ENCODE measurements at regions not wholly inside any gene's neighbourhood (a gene's known extent, or its start where the extent isn't known, plus 50 kb on each side); places are given as distances from the start of the nearest gene placed in this dataset.
"Not testable (repeated sequence)": the region's sequence is repeated elsewhere in the genome, so short reads cannot be mapped to it uniquely, and the experiment has no call there.

DNA sequence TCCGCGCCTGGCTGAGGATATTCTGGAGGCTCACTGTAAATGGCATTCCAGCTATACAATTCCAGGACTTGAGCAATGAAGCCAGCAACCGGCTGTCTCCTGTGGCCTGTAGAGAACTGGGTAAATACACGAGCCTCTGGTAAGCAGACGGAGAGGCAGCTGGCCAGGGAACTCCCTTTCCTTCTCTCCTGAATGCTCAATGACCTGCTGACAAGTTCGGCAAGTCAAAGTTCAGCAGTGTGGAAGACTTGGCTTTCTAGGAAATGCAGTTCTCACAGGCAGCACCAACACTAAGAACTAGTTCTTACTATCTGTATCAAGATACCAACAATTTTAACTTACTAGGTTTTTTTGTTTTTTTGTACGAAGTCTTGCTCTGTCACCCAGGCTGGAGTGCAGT lies 232.1 kb upstream of the NUPR2 start:
- TF ChIP-seq TAF1 (IDR thresholded peaks at IDR 0.05; ENCODE audit: low read depth, low read length); CTCF (IDR thresholded peaks at IDR 0.05; ENCODE audit: control extremely low read depth in 1 of 3, insufficient read depth in 1 of 3, low read depth in 1 of 3, low read length in 3 of 3); CEBPB (IDR thresholded peaks at IDR 0.05; ENCODE audit: low read depth, low read length); POLR2AphosphoS5 (IDR thresholded peaks at IDR 0.05; ENCODE audit: low read depth, low read length); JUN (IDR thresholded peaks at IDR 0.05; ENCODE audit: low read depth, low read length); JUND (IDR thresholded peaks at IDR 0.05; ENCODE audit: low read length); EP300 (IDR thresholded peaks at IDR 0.05; ENCODE audit: borderline replicate concordance in 1 of 2, low read depth in 2 of 2, low read length in 2 of 2); HDAC2 (IDR thresholded peaks at IDR 0.05; ENCODE audit: borderline replicate concordance in 1 of 2, low read depth in 2 of 2, low read length in 2 of 2): not testable (repeated sequence)
- TF ChIP-seq, protein P1, sequence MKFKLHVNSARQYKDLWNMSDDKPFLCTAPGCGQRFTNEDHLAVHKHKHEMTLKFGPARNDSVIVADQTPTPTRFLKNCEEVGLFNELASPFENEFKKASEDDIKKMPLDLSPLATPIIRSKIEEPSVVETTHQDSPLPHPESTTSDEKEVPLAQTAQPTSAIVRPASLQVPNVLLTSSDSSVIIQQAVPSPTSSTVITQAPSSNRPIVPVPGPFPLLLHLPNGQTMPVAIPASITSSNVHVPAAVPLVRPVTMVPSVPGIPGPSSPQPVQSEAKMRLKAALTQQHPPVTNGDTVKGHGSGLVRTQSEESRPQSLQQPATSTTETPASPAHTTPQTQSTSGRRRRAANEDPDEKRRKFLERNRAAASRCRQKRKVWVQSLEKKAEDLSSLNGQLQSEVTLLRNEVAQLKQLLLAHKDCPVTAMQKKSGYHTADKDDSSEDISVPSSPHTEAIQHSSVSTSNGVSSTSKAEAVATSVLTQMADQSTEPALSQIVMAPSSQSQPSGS (IDR thresholded peaks at IDR 0.05; ENCODE audit: low read length) = not testable (repeated sequence)
- TF ChIP-seq, protein P2, sequence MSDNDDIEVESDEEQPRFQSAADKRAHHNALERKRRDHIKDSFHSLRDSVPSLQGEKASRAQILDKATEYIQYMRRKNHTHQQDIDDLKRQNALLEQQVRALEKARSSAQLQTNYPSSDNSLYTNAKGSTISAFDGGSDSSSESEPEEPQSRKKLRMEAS (IDR thresholded peaks at IDR 0.05) = not testable (repeated sequence)

Data from H1 (cell line).